ENCODE measurements at regions not wholly inside any gene's neighbourhood (a gene's known extent, or its start where the extent isn't known, plus 50 kb on each side); places are given as distances from the start of the nearest gene placed in this dataset.
A peak's percentile ranks its signal among the peaks of the same experiment; 100 is the strongest.

DNA sequence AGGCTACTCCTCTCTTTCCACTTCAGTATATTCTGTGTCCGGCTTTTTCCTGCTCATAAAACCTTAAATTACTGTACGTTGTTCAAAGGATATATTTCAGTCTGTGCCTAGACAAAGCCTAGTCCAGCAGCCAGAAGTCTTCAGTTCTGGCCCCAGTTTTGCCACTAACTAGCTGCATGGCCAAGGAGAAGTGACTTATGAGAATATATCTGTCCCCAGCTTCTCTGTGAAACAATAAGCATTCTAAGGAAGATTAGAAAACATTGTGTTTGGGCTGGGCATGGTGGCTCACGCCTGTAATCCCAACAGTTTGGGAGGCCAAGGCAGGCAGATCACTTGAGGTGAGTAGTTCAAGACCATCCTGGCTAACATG is 105.0 kb upstream of the HDAC9 start:
- Histone ChIP-seq H3K27me3 (ENCODE audit: control insufficient read depth in 2 of 2, insufficient read depth in 2 of 2, low read length in 2 of 2) (no peaks in the 10 kb centered on the region), H3K4me3 (replicated peaks in 1 of 3; ENCODE audit: insufficient read depth in 1 of 3, low read depth in 1 of 3, low read length in 3 of 3) (peak overlapping the region in 1 of 3 experiments; percentile 7), H3K79me2 (ENCODE audit: control insufficient read depth, insufficient read depth, low read length) (no peaks in the 10 kb centered on the region), H3K9me1 (replicated peaks; ENCODE audit: control insufficient read depth, extremely low read depth, insufficient read depth, low read length) (no peaks in the 10 kb centered on the region), H3K4me1 (ENCODE audit: control insufficient read depth, extremely low read depth, insufficient read depth, low read length) (peaks cover 16% of the 10 kb centered on the region), H4K20me1 (replicated peaks; ENCODE audit: control insufficient read depth, extremely low read depth, insufficient read depth, low read length) (no peaks in the 10 kb centered on the region), H2AFZ (ENCODE audit: low read depth, low read length) (peak overlapping the region; percentile 56), H3K36me3 (ENCODE audit: control insufficient read depth in 2 of 2, extremely low read depth in 1 of 2, insufficient read depth in 2 of 2, low read length in 2 of 2) (no peaks in the 10 kb centered on the region), H3K9me3 (replicated peaks; ENCODE audit: control insufficient read depth, insufficient read depth, low read length) (no peaks in the 10 kb centered on the region), H3K4me2 (ENCODE audit: insufficient read depth, low read length) (peak overlapping the region; percentile 74), H3K9ac (replicated peaks; ENCODE audit: extremely low read depth, insufficient read depth, low read length) (peak overlapping the region; percentile 41), H3K27ac (ENCODE audit: insufficient read depth, low read depth, low read length) (peak overlapping the region; percentile 90)
- BruUV-seq (replicated peaks), result no TSS peak
- CTCF ChIA-PET, result interaction anchor here (0.7 to 2.0 kb wide), 6 partner anchors 8 to 276 kb away, joined by 3 to 8 read pairs (median 4); no protein-coding TSS in a partner anchor
- DNase-seq (ENCODE audit: low read depth, low spot score) (no peak), FAIRE-seq (no peak)
- POLR2A ChIA-PET, result interaction anchor here (1.0 kb wide), 1 partner anchor 10 kb away, joined by 7 read pairs; no protein-coding TSS in a partner anchor
- dilution Hi-C loops (cut with MboI; ENCODE audit: extremely low pct_ligation_motif_present, low sequenced_read_pairs) (no loop called here), intact Hi-C loops (cut with micrococcal nuclease) (loop anchor here (1.0 kb wide), 1 partner anchor 119 kb away; no protein-coding TSS in a partner anchor)
- TF ChIP-seq JUN (IDR thresholded peaks at IDR 0.05; ENCODE audit: borderline replicate concordance, insufficient read depth, insufficient read length, low read depth) (no peak), POLR2A (IDR thresholded peaks at IDR 0.05; ENCODE audit: low read depth, low read length) (no peak)
- TF ChIP-seq, protein P1, sequence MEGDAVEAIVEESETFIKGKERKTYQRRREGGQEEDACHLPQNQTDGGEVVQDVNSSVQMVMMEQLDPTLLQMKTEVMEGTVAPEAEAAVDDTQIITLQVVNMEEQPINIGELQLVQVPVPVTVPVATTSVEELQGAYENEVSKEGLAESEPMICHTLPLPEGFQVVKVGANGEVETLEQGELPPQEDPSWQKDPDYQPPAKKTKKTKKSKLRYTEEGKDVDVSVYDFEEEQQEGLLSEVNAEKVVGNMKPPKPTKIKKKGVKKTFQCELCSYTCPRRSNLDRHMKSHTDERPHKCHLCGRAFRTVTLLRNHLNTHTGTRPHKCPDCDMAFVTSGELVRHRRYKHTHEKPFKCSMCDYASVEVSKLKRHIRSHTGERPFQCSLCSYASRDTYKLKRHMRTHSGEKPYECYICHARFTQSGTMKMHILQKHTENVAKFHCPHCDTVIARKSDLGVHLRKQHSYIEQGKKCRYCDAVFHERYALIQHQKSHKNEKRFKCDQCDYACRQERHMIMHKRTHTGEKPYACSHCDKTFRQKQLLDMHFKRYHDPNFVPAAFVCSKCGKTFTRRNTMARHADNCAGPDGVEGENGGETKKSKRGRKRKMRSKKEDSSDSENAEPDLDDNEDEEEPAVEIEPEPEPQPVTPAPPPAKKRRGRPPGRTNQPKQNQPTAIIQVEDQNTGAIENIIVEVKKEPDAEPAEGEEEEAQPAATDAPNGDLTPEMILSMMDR (IDR thresholded peaks at IDR 0.05; ENCODE audit: extremely low read depth in 1 of 2, insufficient read depth in 1 of 2, low read depth in 1 of 2, low read length in 2 of 2), result no peak

DNA sequence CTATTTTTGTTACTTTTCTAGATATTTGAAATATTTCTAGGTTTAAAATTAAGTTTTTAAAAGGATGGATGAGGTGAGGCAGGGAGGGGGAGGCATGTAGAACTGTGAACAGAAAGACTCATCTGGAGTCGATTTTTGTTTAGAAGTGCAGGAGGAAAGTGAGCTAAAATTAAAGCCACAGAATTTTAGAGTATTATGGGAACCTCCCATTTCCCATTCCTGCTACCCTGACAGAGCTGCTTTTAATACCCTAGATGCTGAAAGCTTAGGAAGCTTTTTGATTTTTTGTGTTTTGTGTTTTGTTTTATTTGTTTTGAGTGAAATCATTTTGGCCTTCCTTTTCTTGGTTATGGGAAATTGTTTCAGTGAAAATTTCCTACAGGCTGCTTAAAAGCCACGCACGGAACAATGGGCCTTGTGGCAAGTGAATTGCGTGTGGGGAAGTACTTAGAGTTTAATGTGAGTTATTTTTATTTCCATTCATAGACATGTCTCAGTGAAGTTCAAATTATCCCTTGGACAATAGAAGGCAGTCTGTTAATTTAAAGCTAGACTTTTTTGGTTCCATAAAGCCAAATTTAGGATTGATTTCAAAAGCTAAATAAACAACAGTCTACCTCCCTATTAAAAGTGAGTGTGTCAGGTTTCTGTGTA is 102.0 kb upstream of the HDAC9 start:
- Histone ChIP-seq H3K4me3 (replicated peaks in 1 of 3; ENCODE audit: insufficient read depth in 1 of 3, low read depth in 1 of 3, low read length in 3 of 3) (no peak overlapping the region), H3K9ac (replicated peaks; ENCODE audit: extremely low read depth, insufficient read depth, low read length) (no peak overlapping the region), H4K20me1 (replicated peaks; ENCODE audit: control insufficient read depth, extremely low read depth, insufficient read depth, low read length) (no peaks in the 10 kb centered on the region), H3K27ac (ENCODE audit: insufficient read depth, low read depth, low read length) (no peak overlapping the region), H3K9me3 (replicated peaks; ENCODE audit: control insufficient read depth, insufficient read depth, low read length) (no peaks in the 10 kb centered on the region), H2AFZ (ENCODE audit: low read depth, low read length) (peak overlapping the region; percentile 16), H3K4me1 (ENCODE audit: control insufficient read depth, extremely low read depth, insufficient read depth, low read length) (peaks cover 16% of the 10 kb centered on the region), H3K4me2 (ENCODE audit: insufficient read depth, low read length) (no peak overlapping the region), H3K9me1 (replicated peaks; ENCODE audit: control insufficient read depth, extremely low read depth, insufficient read depth, low read length) (no peaks in the 10 kb centered on the region), H3K79me2 (ENCODE audit: control insufficient read depth, insufficient read depth, low read length) (no peaks in the 10 kb centered on the region), H3K36me3 (ENCODE audit: control insufficient read depth in 2 of 2, extremely low read depth in 1 of 2, insufficient read depth in 2 of 2, low read length in 2 of 2) (no peaks in the 10 kb centered on the region), H3K27me3 (ENCODE audit: control insufficient read depth in 2 of 2, insufficient read depth in 2 of 2, low read length in 2 of 2) (no peaks in the 10 kb centered on the region)
- intact Hi-C loops (cut with micrococcal nuclease), result no loop called here
- DNase-seq (ENCODE audit: low read depth, low spot score) (peak; percentile 52), FAIRE-seq (no peak)
- CTCF ChIA-PET, result interaction anchor here (1.3 kb wide), 1 partner anchor 9 kb away, joined by 3 read pairs; no protein-coding TSS in a partner anchor
- no TSS peak for BruUV-seq (replicated peaks)
- POLR2A ChIA-PET, result no interaction called here
- no peak for TF ChIP-seq EZH2 (IDR thresholded peaks at IDR 0.05; ENCODE audit: borderline replicate concordance, low read depth, low read length, severe bottlenecking)
- no peak for TF ChIP-seq JUN (IDR thresholded peaks at IDR 0.05; ENCODE audit: borderline replicate concordance, insufficient read depth, insufficient read length, low read depth)
- TF ChIP-seq, protein P2, sequence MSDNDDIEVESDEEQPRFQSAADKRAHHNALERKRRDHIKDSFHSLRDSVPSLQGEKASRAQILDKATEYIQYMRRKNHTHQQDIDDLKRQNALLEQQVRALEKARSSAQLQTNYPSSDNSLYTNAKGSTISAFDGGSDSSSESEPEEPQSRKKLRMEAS (IDR thresholded peaks at IDR 0.05; ENCODE audit: insufficient read depth, insufficient read length), result no peak
- TF ChIP-seq, protein P1 (IDR thresholded peaks at IDR 0.05; ENCODE audit: extremely low read depth in 1 of 2, insufficient read depth in 1 of 2, low read depth in 1 of 2, low read length in 2 of 2), result no peak
- TF ChIP-seq GATA2 (IDR thresholded peaks at IDR 0.05; ENCODE audit: insufficient read depth, insufficient read length, low read depth, low read length), result no peak
- no peak for TF ChIP-seq FOS (IDR thresholded peaks at IDR 0.05; ENCODE audit: borderline replicate concordance, insufficient read depth, low read length)
- no peak for TF ChIP-seq POLR2A (IDR thresholded peaks at IDR 0.05; ENCODE audit: low read depth, low read length)
- no peak for TF ChIP-seq POLR2AphosphoS5 (IDR thresholded peaks at IDR 0.05; ENCODE audit: insufficient read depth, low read depth, low read length)
- no peak for TF ChIP-seq MYC (IDR thresholded peaks at IDR 0.05; ENCODE audit: low read depth, low read length)
- dilution Hi-C loops (cut with MboI; ENCODE audit: extremely low pct_ligation_motif_present, low sequenced_read_pairs), result no loop called here

Measured in endothelial cell of umbilical vein (primary cell).